ENCODE measurements at regions not wholly inside any gene's neighbourhood (a gene's known extent, or its start where the extent isn't known, plus 50 kb on each side); places are given as distances from the start of the nearest gene placed in this dataset.

- intact Hi-C loops (cut with DNase I): no loop called here
- no peak for DNase-seq
- Histone ChIP-seq H3K36me3 (replicated peaks in 1 of 2; ENCODE audit: insufficient read depth in 1 of 2, low read depth in 2 of 2) (no peaks in the 10 kb centered on the region), H3K9me3 (no peaks in the 10 kb centered on the region), H3K4me1 (no peaks in the 10 kb centered on the region), H3K27ac (no peak overlapping the region), H3K4me3 (no peak overlapping the region), H3K27me3 (no peaks in the 10 kb centered on the region)
- TF ChIP-seq POLR2A (IDR thresholded peaks at IDR 0.05) (no peak), CTCF (IDR thresholded peaks at IDR 0.05) (no peak)
- no peak for ATAC-seq
- 86 to 97% methylated on average over 2 of the region's 2 CpGs for WGBS, 2 donors
Observed at GRCh38 chr2:106041150-106041549, 153.0 kb downstream of the UXS1 start.

- Histone ChIP-seq H3K4me1 (no peaks in the 10 kb centered on the region), H3K9me3 (no peaks in the 10 kb centered on the region), H3K36me3 (replicated peaks in 1 of 2; ENCODE audit: insufficient read depth in 1 of 2, low read depth in 2 of 2) (no peaks in the 10 kb centered on the region), H3K27me3 (no peaks in the 10 kb centered on the region), H3K27ac (no peak overlapping the region), H3K4me3 (no peak overlapping the region)
- no peak for ATAC-seq
- WGBS, 2 donors: 87 to 93% methylated on average over 4 of the region's 4 CpGs
- no peak for TF ChIP-seq CTCF (IDR thresholded peaks at IDR 0.05)
- no peak for TF ChIP-seq POLR2A (IDR thresholded peaks at IDR 0.05)
- intact Hi-C loops (cut with DNase I): no loop called here
- no peak for DNase-seq
Observed at GRCh38 chr2:106039634-106040315, 154.3 kb downstream of the UXS1 start.

- Histone ChIP-seq H3K27me3 (no peaks in the 10 kb centered on the region), H3K4me1 (no peaks in the 10 kb centered on the region), H3K4me3 (no peak overlapping the region), H3K27ac (no peak overlapping the region), H3K36me3 (replicated peaks in 1 of 2; ENCODE audit: insufficient read depth in 1 of 2, low read depth in 2 of 2) (no peaks in the 10 kb centered on the region), H3K9me3 (no peaks in the 10 kb centered on the region)
- intact Hi-C loops (cut with DNase I): no loop called here
- WGBS, 2 donors: 40 to 53% methylated on average over 9 to 12 of the region's 12 CpGs
- ATAC-seq (no peak), DNase-seq (no peak)
- TF ChIP-seq POLR2A (IDR thresholded peaks at IDR 0.05): no peak
- TF ChIP-seq CTCF (IDR thresholded peaks at IDR 0.05): no peak
Observed at GRCh38 chr2:106038601-106039375, 155.3 kb downstream of the UXS1 start.

GRCh38 chr2:106037932-106038331 lies 156.2 kb downstream of the UXS1 start:
- WGBS, 2 donors: 79% methylated on average over 6 of the region's 6 CpGs
- H3K4me1 ChIP-seq: no peaks in the 10 kb centered on the region
- no peaks in the 10 kb centered on the region for H3K36me3 ChIP-seq (replicated peaks in 1 of 2; ENCODE audit: insufficient read depth in 1 of 2, low read depth in 2 of 2)
- no peaks in the 10 kb centered on the region for H3K27me3 ChIP-seq
- ATAC-seq: no peak
- no peak overlapping the region for H3K27ac ChIP-seq
- no peaks in the 10 kb centered on the region for H3K9me3 ChIP-seq
- H3K4me3 ChIP-seq: no peak overlapping the region
- DNase-seq: no peak
- TF ChIP-seq POLR2A (IDR thresholded peaks at IDR 0.05) (no peak), CTCF (IDR thresholded peaks at IDR 0.05) (no peak)
- intact Hi-C loops (cut with DNase I): no loop called here
